MM.1S (cell line): ENCODE measurements at regions not wholly inside any gene's neighbourhood (a gene's known extent, or its start where the extent isn't known, plus 50 kb on each side); places are given as distances from the start of the nearest gene placed in this dataset.
"Not testable (repeated sequence)": the region's sequence is repeated elsewhere in the genome, so short reads cannot be mapped to it uniquely, and the experiment has no call there.

Source experiments
- DNase-seq: peaks from one replicate; pipeline ENCODE4 v3.0.0-alpha.2; 2015
- H2AFZ ChIP-seq: fragments of 300-600 bp; sonication (generic); 2 replicates; pipeline ENCODE4 v1.6.0; 2016; ENCODE audit warnings: antibody characterized with exemption, low read length
- H3F3A ChIP-seq: fragments of 300-600 bp; sonication (generic); 2 replicates; pipeline ENCODE4 v1.6.1; 2016; ENCODE audit warnings: mild to moderate bottlenecking, antibody characterized with exemption, low read length, moderate library complexity, mixed read lengths; ENCODE audit not compliant: insufficient read depth
- H3K27ac ChIP-seq: fragments of 300-600 bp; sonication (generic); 2 replicates; pipeline ENCODE4 v1.5.1; 2016; ENCODE audit warnings: mild to moderate bottlenecking, low read length
- H3K27me3 ChIP-seq: fragments of 300-600 bp; sonication (generic); replicated peaks from 2 replicates; pipeline ENCODE4 v1.6.0; 2016; ENCODE audit warnings: low read length; ENCODE audit not compliant: insufficient read depth
- H3K36me3 ChIP-seq: fragments of 300-600 bp; sonication (generic); replicated peaks from 2 replicates; pipeline ENCODE4 v1.6.1; 2016; ENCODE audit warnings: mild to moderate bottlenecking, low read length, mixed read lengths; ENCODE audit not compliant: insufficient read depth
- H3K4me1 ChIP-seq: fragments of 300-600 bp; sonication (generic); 2 replicates; pipeline ENCODE4 v1.6.1; 2016; ENCODE audit warnings: low read length, mixed read lengths
- H3K4me2 ChIP-seq: fragments of 300-600 bp; sonication (generic); 2 replicates; pipeline ENCODE4 v1.6.0; 2016; ENCODE audit warnings: low read depth, low read length
- H3K4me3 ChIP-seq: fragments of 300-600 bp; sonication (generic); 2 replicates; pipeline ENCODE4 v1.5.1; 2016; ENCODE audit warnings: low read length, mixed read lengths
- H3K79me2 ChIP-seq: fragments of 300-600 bp; sonication (generic); 2 replicates; pipeline ENCODE4 v1.6.1; 2016; ENCODE audit warnings: mixed run types, low read length, mixed read lengths
- H3K9ac ChIP-seq: fragments of 300-600 bp; sonication (generic); 2 replicates; pipeline ENCODE4 v1.6.1; 2016; ENCODE audit warnings: low read length, mixed read lengths
- H3K9me2 ChIP-seq: fragments of 300-600 bp; sonication (generic); replicated peaks from 2 replicates; pipeline ENCODE4 v1.6.1; 2016; ENCODE audit warnings: mild to moderate bottlenecking, low read length, mixed read lengths; ENCODE audit not compliant: insufficient read depth
- H3K9me3 ChIP-seq: fragments of 300-600 bp; sonication (generic); replicated peaks from 2 replicates; pipeline ENCODE4 v1.6.1; 2016; ENCODE audit warnings: mild to moderate bottlenecking, low read length, mixed read lengths; ENCODE audit not compliant: insufficient read depth
- H4K20me1 ChIP-seq: fragments of 300-600 bp; sonication (generic); 2 replicates; pipeline ENCODE4 v1.6.1; 2016; ENCODE audit warnings: mild to moderate bottlenecking, low read length, moderate library complexity, mixed read lengths; ENCODE audit not compliant: insufficient read depth
- CTCF ChIP-seq: fragments of 300-600 bp; sonication (generic); IDR thresholded peaks from 2 replicates; pipeline ENCODE4 v1.5.1; 2016; ENCODE audit warnings: antibody characterized with exemption, low read length, mixed read lengths
- EZH2 ChIP-seq: fragments of 300-600 bp; sonication (generic); optimal IDR thresholded peaks from 2 replicates; pipeline ENCODE3; 2017; ENCODE audit warnings: low read depth, mild to moderate bottlenecking, antibody characterized with exemption, low read length, mixed read lengths
- EZH2phosphoT487 ChIP-seq: fragments of 300-600 bp; sonication (generic); IDR thresholded peaks from 2 replicates; pipeline ENCODE4 v1.6.1; 2018; ENCODE audit warnings: antibody characterized with exemption, low read length

GRCh38 chr15:20280933-20281463 is 260.6 kb downstream of the GOLGA6L6 start:
- Histone ChIP-seq H3K9me3 (no peaks in the 10 kb centered on the region), H3K9ac (no peak overlapping the region), H3K9me2 (no peaks in the 10 kb centered on the region), H3K4me1 (no peaks in the 10 kb centered on the region), H2AFZ (no peak overlapping the region), H4K20me1 (no peaks in the 10 kb centered on the region), H3K27me3 (no peaks in the 10 kb centered on the region), H3K36me3 (no peaks in the 10 kb centered on the region), H3K79me2 (no peaks in the 10 kb centered on the region), H3K4me2 (no peak overlapping the region), H3F3A (no peaks in the 10 kb centered on the region), H3K27ac (no peak overlapping the region), H3K4me3 (no peak overlapping the region)
- no peak for TF ChIP-seq EZH2phosphoT487
- TF ChIP-seq EZH2 = no peak
- no peak for TF ChIP-seq CTCF
- no peak for DNase-seq

- H3K27ac ChIP-seq, H3K4me1 ChIP-seq, H2AFZ ChIP-seq, H3F3A ChIP-seq, H3K4me2 ChIP-seq, H3K79me2 ChIP-seq, H3K9me3 ChIP-seq, H3K9me2 ChIP-seq, H3K4me3 ChIP-seq, H3K36me3 ChIP-seq, H3K9ac ChIP-seq, H3K27me3 ChIP-seq, DNase-seq, H4K20me1 ChIP-seq: not testable (repeated sequence)
Observed at GRCh38 chr15:20280141-20280932, 261.3 kb downstream of the GOLGA6L6 start.

- not testable (repeated sequence) for DNase-seq, H3K4me2 ChIP-seq, H3K9me2 ChIP-seq, H3K4me3 ChIP-seq, H3K36me3 ChIP-seq, H3K9ac ChIP-seq, H3F3A ChIP-seq, H3K27me3 ChIP-seq, H4K20me1 ChIP-seq, H3K79me2 ChIP-seq, H3K4me1 ChIP-seq, H3K27ac ChIP-seq, H3K9me3 ChIP-seq, H2AFZ ChIP-seq
Observed at GRCh38 chr15:20279056-20279455, 262.5 kb downstream of the GOLGA6L6 start.

GRCh38 chr15:20278376-20278775 is 263.2 kb downstream of the GOLGA6L6 start:
- DNase-seq, H2AFZ ChIP-seq, H3K4me1 ChIP-seq, H3K79me2 ChIP-seq, H3K9me2 ChIP-seq, H3K27me3 ChIP-seq, H3K9me3 ChIP-seq, H4K20me1 ChIP-seq, H3K27ac ChIP-seq, H3F3A ChIP-seq, H3K9ac ChIP-seq, H3K4me3 ChIP-seq, H3K36me3 ChIP-seq, H3K4me2 ChIP-seq: not testable (repeated sequence)

DNA sequence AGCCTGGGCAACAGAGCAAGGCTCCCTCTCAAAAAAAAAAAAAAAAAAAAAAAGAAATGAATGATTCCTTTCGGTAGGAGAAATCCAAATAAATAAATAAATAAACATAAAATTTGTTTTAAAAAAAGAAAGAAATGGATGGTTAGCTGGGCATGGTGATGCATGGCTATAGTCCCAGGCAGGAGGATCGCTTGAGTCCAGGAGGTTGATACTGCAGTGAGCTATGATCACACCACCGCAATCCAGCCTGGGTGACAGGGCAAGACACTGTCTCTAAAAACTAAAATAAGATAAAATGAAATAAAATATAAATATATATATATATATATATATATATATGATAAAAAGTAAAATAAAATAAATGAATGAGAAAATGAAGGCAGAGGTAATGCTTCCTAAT is 264.1 kb downstream of the GOLGA6L6 start:
- not testable (repeated sequence) for H3K36me3 ChIP-seq, H3K4me3 ChIP-seq, DNase-seq, H4K20me1 ChIP-seq, H3K9me2 ChIP-seq, H3K79me2 ChIP-seq, H2AFZ ChIP-seq, H3K4me1 ChIP-seq, H3K4me2 ChIP-seq, H3K27me3 ChIP-seq, H3K9ac ChIP-seq, H3K9me3 ChIP-seq, H3F3A ChIP-seq, H3K27ac ChIP-seq

GRCh38 chr15:20276312-20277114 is 265.1 kb downstream of the GOLGA6L6 start:
- not testable (repeated sequence) for H3K27me3 ChIP-seq, H3K4me3 ChIP-seq, H3K9me3 ChIP-seq, H3K4me2 ChIP-seq, H3K36me3 ChIP-seq, H3K27ac ChIP-seq, H3F3A ChIP-seq, H3K79me2 ChIP-seq, H2AFZ ChIP-seq, H3K9ac ChIP-seq, DNase-seq, H4K20me1 ChIP-seq, H3K4me1 ChIP-seq, H3K9me2 ChIP-seq
